Pons (tissue), 1 donor: ENCODE measurements at regions not wholly inside any gene's neighbourhood (a gene's known extent, or its start where the extent isn't known, plus 50 kb on each side); places are given as distances from the start of the nearest gene placed in this dataset.

Source experiments
- DNase-seq: peaks from one replicate; pipeline ENCODE4 v3.0.0-alpha.2; 2016; ENCODE audit warnings: low spot score

- no peak for DNase-seq
These were observed 86.8 kb downstream of the CCT6B start for GRCh38 chr17:34874478-34874877.

- DNase-seq, result no peak
These were observed 88.6 kb downstream of the CCT6B start for GRCh38 chr17:34872640-34873039.

- no peak for DNase-seq
These were observed 91.6 kb downstream of the CCT6B start for GRCh38 chr17:34869641-34870040.

GRCh38 chr17:34865716-34866115, 95.5 kb downstream of the CCT6B start:
- DNase-seq, result no peak

GRCh38 chr17:34862384-34862783, 98.9 kb downstream of the CCT6B start:
- no peak for DNase-seq

- no peak for DNase-seq
These were observed 99.4 kb downstream of the CCT6B start for GRCh38 chr17:34861864-34862263.

GRCh38 chr17:34859652-34860051, 101.6 kb downstream of the CCT6B start:
- DNase-seq, result no peak

GRCh38 chr17:34858591-34859565, 102.4 kb downstream of the CCT6B start:
- no peak for DNase-seq

GRCh38 chr17:34853924-34854323, 107.3 kb downstream of the CCT6B start:
- no peak for DNase-seq

- DNase-seq, result no peak
These were observed 108.6 kb downstream of the CCT6B start for GRCh38 chr17:34852614-34853013.

- DNase-seq, result no peak
These were observed 109.2 kb downstream of the CCT6B start for GRCh38 chr17:34851961-34852540.

GRCh38 chr17:34850964-34851363, 110.3 kb downstream of the CCT6B start:
- no peak for DNase-seq

- DNase-seq, result no peak
These were observed 111.2 kb downstream of the CCT6B start for GRCh38 chr17:34850023-34850422.

GRCh38 chr17:34847938-34848337, 113.3 kb downstream of the CCT6B start:
- no peak for DNase-seq

- DNase-seq, result no peak
These were observed 116.0 kb downstream of the CCT6B start for GRCh38 chr17:34845296-34845695.

GRCh38 chr17:34843682-34844081, 117.6 kb downstream of the CCT6B start:
- no peak for DNase-seq

- no peak for DNase-seq
These were observed 119.0 kb downstream of the CCT6B start for GRCh38 chr17:34842235-34842634.

GRCh38 chr17:34841467-34841866, 119.8 kb downstream of the CCT6B start:
- no peak for DNase-seq

- no peak for DNase-seq
These were observed 120.5 kb downstream of the CCT6B start for GRCh38 chr17:34840750-34841149.

- no peak for DNase-seq
These were observed 123.3 kb downstream of the CCT6B start for GRCh38 chr17:34837876-34838478.

GRCh38 chr17:34832376-34832775, 128.9 kb downstream of the CCT6B start:
- DNase-seq, result no peak

- DNase-seq, result no peak
These were observed 134.3 kb downstream of the CCT6B start for GRCh38 chr17:34827008-34827407.

GRCh38 chr17:34826332-34826731, 134.9 kb downstream of the CCT6B start:
- no peak for DNase-seq
